Stomach smooth muscle (tissue), 2 donors: ENCODE measurements at regions not wholly inside any gene's neighbourhood (a gene's known extent, or its start where the extent isn't known, plus 50 kb on each side); places are given as distances from the start of the nearest gene placed in this dataset.
"Not testable (repeated sequence)": the region's sequence is repeated elsewhere in the genome, so short reads cannot be mapped to it uniquely, and the experiment has no call there.

Experiments used
- H3K27ac ChIP-seq: one replicate; pipeline ENCODE4 v1.7.0; 2013; ENCODE audit warnings: mild to moderate bottlenecking, low read length, inconsistent platforms
- H3K27me3 ChIP-seq, 2 donors: one replicate each; pipeline ENCODE4 v1.7.0; 2013; ENCODE audit warnings: low read length in 2 of 2; ENCODE audit not compliant: insufficient read depth in 2 of 2, control insufficient read depth in 1 of 2
- H3K36me3 ChIP-seq, 2 donors: one replicate each; pipeline ENCODE4 v1.7.0; 2013; ENCODE audit warnings: low read length in 2 of 2; ENCODE audit not compliant: control insufficient read depth in 2 of 2, insufficient read depth in 2 of 2
- H3K4me1 ChIP-seq: one replicate; pipeline ENCODE4 v1.7.0; 2013; ENCODE audit warnings: low read length; ENCODE audit not compliant: control insufficient read depth, insufficient read depth
- H3K4me3 ChIP-seq, 2 donors: one replicate each; pipeline ENCODE4 v1.7.0; 2013; ENCODE audit warnings: low read length in 2 of 2
- H3K9ac ChIP-seq, 2 donors: one replicate each; pipeline ENCODE4 v1.7.0; 2013; ENCODE audit warnings: low read length in 2 of 2, mild to moderate bottlenecking in 1 of 2
- H3K9me3 ChIP-seq, 2 donors: one replicate each; pipeline ENCODE4 v1.7.0; 2013; ENCODE audit warnings: low read length in 2 of 2; ENCODE audit not compliant: control insufficient read depth in 2 of 2
- donor health status: healthy.
- donor health status: Pancreatic carcinoma.

GRCh38 chr9:81077572-81077971 lies 611.8 kb downstream of the TLE1 start:
- H3K9ac ChIP-seq: no peak overlapping the region
- H3K36me3 ChIP-seq: no peaks in the 10 kb centered on the region
- H3K9me3 ChIP-seq: no peaks in the 10 kb centered on the region
- no peak overlapping the region for H3K27ac ChIP-seq
- no peak overlapping the region for H3K4me3 ChIP-seq
- no peaks in the 10 kb centered on the region for H3K4me1 ChIP-seq
- no peaks in the 10 kb centered on the region for H3K27me3 ChIP-seq

GRCh38 chr9:81076131-81076530 lies 613.2 kb downstream of the TLE1 start:
- Histone ChIP-seq H3K27me3 (no peaks in the 10 kb centered on the region), H3K27ac (no peak overlapping the region), H3K9ac (no peak overlapping the region), H3K36me3 (no peaks in the 10 kb centered on the region), H3K9me3 (no peaks in the 10 kb centered on the region), H3K4me1 (no peaks in the 10 kb centered on the region), H3K4me3 (no peak overlapping the region)

GRCh38 chr9:81074221-81074620 lies 615.1 kb downstream of the TLE1 start:
- Histone ChIP-seq H3K4me3 (no peak overlapping the region), H3K9me3 (no peaks in the 10 kb centered on the region), H3K9ac (no peak overlapping the region), H3K27me3 (no peaks in the 10 kb centered on the region), H3K36me3 (no peaks in the 10 kb centered on the region), H3K4me1 (no peaks in the 10 kb centered on the region), H3K27ac (no peak overlapping the region)

- H3K4me3 ChIP-seq: no peak overlapping the region
- H3K36me3 ChIP-seq: no peaks in the 10 kb centered on the region
- H3K27me3 ChIP-seq: no peaks in the 10 kb centered on the region
- H3K9ac ChIP-seq: no peak overlapping the region
- no peaks in the 10 kb centered on the region for H3K9me3 ChIP-seq
- H3K27ac ChIP-seq: no peak overlapping the region
- H3K4me1 ChIP-seq: no peaks in the 10 kb centered on the region
Observed at GRCh38 chr9:81073821-81074220, 615.5 kb downstream of the TLE1 start.

GRCh38 chr9:81072758-81073157 lies 616.6 kb downstream of the TLE1 start:
- Histone ChIP-seq H3K9ac (no peak overlapping the region), H3K27me3 (no peaks in the 10 kb centered on the region), H3K9me3 (no peaks in the 10 kb centered on the region), H3K4me1 (no peaks in the 10 kb centered on the region), H3K4me3 (no peak overlapping the region), H3K36me3 (no peaks in the 10 kb centered on the region), H3K27ac (no peak overlapping the region)

GRCh38 chr9:81071108-81071507 lies 618.2 kb downstream of the TLE1 start:
- H3K4me1 ChIP-seq: no peaks in the 10 kb centered on the region
- H3K4me3 ChIP-seq: no peak overlapping the region
- H3K27ac ChIP-seq: no peak overlapping the region
- H3K9ac ChIP-seq: no peak overlapping the region
- no peaks in the 10 kb centered on the region for H3K27me3 ChIP-seq
- H3K9me3 ChIP-seq: no peaks in the 10 kb centered on the region
- no peaks in the 10 kb centered on the region for H3K36me3 ChIP-seq

- no peaks in the 10 kb centered on the region for H3K27me3 ChIP-seq
- no peaks in the 10 kb centered on the region for H3K9me3 ChIP-seq
- no peaks in the 10 kb centered on the region for H3K36me3 ChIP-seq
- no peak overlapping the region for H3K9ac ChIP-seq
- no peak overlapping the region for H3K27ac ChIP-seq
- no peak overlapping the region for H3K4me3 ChIP-seq
- no peaks in the 10 kb centered on the region for H3K4me1 ChIP-seq
Observed at GRCh38 chr9:81070689-81071088, 618.7 kb downstream of the TLE1 start.

- H3K27ac ChIP-seq: no peak overlapping the region
- H3K4me1 ChIP-seq: no peaks in the 10 kb centered on the region
- H3K36me3 ChIP-seq: no peaks in the 10 kb centered on the region
- H3K27me3 ChIP-seq: no peaks in the 10 kb centered on the region
- no peak overlapping the region for H3K4me3 ChIP-seq
- no peaks in the 10 kb centered on the region for H3K9me3 ChIP-seq
- no peak overlapping the region for H3K9ac ChIP-seq
Observed at GRCh38 chr9:81069923-81070322, 619.4 kb downstream of the TLE1 start.

- Histone ChIP-seq H3K9ac (no peak overlapping the region), H3K36me3 (no peaks in the 10 kb centered on the region), H3K9me3 (no peaks in the 10 kb centered on the region), H3K4me1 (no peaks in the 10 kb centered on the region), H3K27ac (no peak overlapping the region), H3K4me3 (no peak overlapping the region), H3K27me3 (no peaks in the 10 kb centered on the region)
Observed at GRCh38 chr9:81069038-81069795, 620.1 kb downstream of the TLE1 start.

GRCh38 chr9:81062995-81063394 lies 626.4 kb downstream of the TLE1 start:
- not testable (repeated sequence) for H3K27me3 ChIP-seq, H3K9me3 ChIP-seq, H3K36me3 ChIP-seq, H3K4me3 ChIP-seq, H3K4me1 ChIP-seq, H3K9ac ChIP-seq, H3K27ac ChIP-seq

- Histone ChIP-seq H3K36me3 (no peaks in the 10 kb centered on the region), H3K27ac (no peak overlapping the region), H3K27me3 (no peaks in the 10 kb centered on the region), H3K9ac (no peak overlapping the region), H3K9me3 (peaks cover 0 to 7% of the 10 kb centered on the region in 2 donors), H3K4me1 (no peaks in the 10 kb centered on the region), H3K4me3 (no peak overlapping the region)
Observed at GRCh38 chr9:81058782-81059181, 630.6 kb downstream of the TLE1 start.
